GM12874 (cell line): ENCODE measurements at regions not wholly inside any gene's neighbourhood (a gene's known extent, or its start where the extent isn't known, plus 50 kb on each side); places are given as distances from the start of the nearest gene placed in this dataset.

Experiments used
- CTCF ChIP-seq: IDR thresholded peaks from 2 replicates; pipeline ENCODE4 v1.5.1; 2011; ENCODE audit warnings: low read depth, mild to moderate bottlenecking, control low read depth, low read length, moderate library complexity; ENCODE audit not compliant: insufficient read depth

DNA sequence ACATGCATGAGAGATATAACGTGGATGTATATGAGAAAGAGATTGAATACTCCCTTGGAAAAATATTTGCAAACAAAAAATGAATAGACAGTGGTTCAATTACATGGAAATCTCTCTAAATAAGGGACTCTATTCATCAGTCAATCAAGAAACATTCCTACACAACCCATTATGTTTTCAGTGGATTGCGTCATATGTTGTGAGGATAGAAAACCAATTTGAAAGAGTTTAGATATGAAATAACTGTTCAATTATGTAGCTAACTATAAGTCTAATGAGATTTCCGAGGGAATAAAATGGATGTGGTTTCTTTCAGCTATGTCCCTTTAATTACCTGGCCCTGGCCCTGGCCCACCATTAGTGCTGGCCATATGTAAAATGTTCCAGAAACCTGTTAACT is 86.7 kb upstream of the TMCO5A start:
- no peak for TF ChIP-seq CTCF

DNA sequence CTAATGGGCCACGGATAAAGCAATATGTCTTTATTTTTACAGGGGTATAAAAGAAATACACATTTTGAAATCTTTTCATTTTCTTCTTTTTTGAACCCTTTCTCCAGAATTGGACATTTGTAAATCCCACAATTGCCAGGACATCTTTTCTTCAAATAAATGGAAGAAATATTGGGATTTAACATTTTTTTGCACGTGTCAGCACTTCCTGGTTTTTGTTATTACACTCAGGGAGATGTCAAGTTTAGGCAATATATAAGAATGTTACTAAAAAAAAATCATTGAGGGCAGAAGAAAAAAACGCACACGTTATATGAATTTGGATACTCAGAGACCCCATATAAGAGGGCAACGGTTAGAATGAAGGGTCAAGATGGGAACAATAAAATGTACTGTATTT is 78.3 kb upstream of the TMCO5A start:
- TF ChIP-seq CTCF: no peak

DNA sequence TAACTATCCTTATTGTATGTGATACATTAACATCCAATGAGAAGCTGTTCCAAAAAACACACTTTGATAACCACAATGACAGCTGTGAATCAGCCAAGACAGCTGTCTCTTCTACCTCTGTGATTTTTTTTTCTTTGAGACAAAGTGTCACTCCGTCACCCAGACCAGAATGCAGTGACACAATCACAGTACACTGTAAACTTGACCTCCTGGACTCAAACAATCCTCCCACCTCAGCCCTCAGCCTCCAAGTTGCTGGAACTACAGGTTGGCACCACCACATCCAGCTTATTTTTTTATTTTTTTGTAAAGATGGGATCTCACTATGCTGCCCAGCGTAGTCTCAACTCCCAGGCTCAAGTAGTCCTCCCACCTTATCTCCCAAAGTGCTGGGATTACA is 73.5 kb upstream of the TMCO5A start:
- no peak for TF ChIP-seq CTCF

DNA sequence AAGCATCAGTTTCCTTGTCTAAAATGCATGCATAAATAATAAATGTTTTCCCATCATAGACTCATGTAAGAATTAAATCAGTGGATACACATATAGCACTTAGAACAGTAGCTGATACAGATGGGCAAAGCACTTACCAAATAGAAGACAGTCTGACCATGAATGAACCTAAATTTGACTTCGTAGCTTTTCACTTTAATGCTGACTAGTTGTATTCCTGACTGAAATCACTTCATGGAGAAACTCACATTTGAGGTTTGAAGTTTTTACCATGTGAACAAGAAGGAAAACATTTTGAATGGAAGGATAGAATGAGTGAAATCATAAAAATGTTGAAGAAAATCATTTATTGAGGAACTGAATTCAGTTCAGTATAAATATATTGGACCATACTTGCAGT is 68.8 kb upstream of the TMCO5A start:
- no peak for TF ChIP-seq CTCF

DNA sequence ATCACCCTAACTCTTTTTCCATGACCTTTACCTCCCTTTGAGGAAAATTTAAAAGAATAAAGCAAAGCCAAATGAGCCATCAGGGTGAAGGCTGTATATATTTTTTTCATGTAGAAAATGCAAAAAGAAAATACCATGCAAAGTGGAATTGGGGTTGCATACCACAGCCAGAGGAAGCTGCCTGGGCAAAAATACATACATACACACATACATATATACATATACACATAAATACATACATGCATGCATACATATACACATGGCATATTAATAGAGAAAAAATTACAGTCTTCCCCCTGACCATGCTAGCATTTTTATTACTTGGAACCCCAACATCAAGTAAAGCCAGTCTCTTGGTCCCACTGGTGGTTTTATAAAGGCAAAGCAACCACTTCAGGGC is 63.7 kb upstream of the TMCO5A start:
- no peak for TF ChIP-seq CTCF

DNA sequence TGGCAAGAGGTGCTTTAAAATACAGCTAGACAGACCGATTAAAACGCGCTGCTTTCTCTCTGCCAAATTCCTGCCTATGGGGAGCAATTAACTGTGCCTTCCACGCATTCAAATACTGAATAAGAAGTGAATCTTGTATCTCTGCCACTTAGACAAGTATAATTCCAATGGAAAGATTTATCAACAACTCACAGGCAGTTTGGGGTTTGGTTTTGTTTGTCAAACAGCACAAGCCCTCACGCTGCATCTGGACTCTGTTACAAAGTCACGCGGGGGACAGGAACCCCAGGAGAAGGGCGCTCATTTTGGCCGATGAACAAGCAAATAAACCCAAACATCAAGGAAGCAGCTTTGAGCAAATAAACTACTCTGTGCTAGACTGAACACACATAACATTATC is 61.8 kb upstream of the TMCO5A start:
- no peak for TF ChIP-seq CTCF

DNA sequence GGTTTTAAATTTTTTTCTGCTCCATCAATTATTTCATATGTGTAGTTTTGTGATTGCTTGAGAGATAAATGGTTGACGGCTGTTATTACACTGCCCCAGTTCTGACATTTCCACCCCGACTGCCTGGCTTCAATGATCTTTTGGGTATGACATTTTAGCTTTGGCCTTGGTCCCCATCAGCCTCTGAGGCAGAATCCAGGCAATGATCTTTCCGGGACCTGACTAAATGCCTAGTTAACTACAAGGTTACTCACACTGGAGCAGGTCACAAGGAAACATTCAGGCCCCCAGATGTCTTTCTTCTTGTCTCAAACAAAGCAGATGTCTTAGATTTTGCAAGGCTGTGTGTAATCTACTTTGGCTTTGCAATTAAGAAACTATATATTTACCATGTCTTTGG is 61.1 kb upstream of the TMCO5A start:
- TF ChIP-seq CTCF: no peak

DNA sequence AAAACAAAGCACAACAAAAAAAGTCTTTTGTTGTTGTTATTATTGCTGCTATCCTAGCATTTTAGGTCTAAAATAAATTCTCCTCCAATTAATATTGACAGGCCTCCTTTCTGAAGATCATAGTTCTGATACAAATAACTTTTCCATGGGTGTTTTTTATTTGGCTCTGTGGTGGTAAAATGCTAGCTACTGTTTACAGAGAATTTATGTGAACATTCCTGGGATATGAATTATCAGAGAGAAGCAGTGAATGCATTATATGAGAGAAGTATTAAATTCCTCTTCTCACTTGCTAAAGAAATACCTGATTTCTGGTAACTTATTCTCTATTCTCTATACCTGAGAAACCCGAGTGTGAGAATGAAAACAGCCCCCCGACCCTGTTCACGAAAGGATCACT is 57.5 kb upstream of the TMCO5A start:
- no peak for TF ChIP-seq CTCF
